ENCODE measurements at regions not wholly inside any gene's neighbourhood (a gene's known extent, or its start where the extent isn't known, plus 50 kb on each side); places are given as distances from the start of the nearest gene placed in this dataset.
"Not testable (repeated sequence)": the region's sequence is repeated elsewhere in the genome, so short reads cannot be mapped to it uniquely, and the experiment has no call there.

- no peak for DNase-seq (ENCODE audit: low spot score)
These were observed 125.7 kb upstream of the MTHFD1L start for GRCh38 chr6:150739711-150740349.

DNA sequence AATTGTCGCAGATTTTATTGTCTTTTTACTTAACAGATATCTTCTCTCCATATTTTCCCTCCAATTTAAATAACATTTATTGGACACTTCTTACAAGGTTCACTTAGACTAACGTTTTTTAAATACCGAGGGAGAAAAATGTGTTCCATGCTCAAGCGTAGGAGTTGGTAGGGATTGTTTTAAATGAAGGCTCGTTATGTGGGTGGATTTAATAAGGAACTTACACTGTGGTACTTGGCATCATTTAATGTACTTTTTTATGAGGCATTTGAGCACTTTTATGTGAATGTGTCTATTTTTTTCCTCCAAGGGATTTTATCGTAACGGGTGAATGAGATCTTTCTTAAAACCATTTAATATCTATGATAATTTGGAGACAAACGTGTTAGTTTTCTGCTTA is 125.0 kb upstream of the MTHFD1L start:
- DNase-seq (ENCODE audit: low spot score), result no peak

DNA sequence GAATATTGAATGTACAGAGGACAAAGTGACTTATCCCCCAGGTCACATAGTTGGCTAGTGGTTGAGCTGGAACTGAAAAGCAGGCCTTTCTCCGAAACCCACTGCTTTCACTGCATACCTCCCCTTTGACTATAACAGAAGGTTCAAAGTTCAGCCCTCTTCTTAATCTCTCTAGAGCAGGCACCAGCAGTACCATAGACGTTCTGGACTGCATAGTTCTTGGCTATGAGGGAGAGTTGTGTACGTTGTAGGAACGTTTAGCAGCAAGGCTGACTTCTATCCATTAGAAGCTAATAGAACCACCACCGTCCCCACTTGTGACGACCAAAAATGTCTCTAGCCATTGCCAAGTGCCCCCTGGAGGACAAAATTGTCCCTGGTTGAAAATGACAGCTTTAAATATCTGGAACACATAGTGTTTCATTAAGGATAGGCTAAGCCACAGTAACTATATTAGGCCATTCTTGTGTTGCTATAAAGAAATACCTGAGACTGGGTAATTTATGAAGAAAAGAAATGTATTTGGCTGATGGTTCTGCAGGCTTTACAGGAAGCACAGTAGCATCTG is 123.8 kb upstream of the MTHFD1L start:
- DNase-seq (ENCODE audit: low spot score), result no peak

- no peak for DNase-seq (ENCODE audit: low spot score)
These were observed 120.8 kb upstream of the MTHFD1L start for GRCh38 chr6:150744522-150745260.

DNA sequence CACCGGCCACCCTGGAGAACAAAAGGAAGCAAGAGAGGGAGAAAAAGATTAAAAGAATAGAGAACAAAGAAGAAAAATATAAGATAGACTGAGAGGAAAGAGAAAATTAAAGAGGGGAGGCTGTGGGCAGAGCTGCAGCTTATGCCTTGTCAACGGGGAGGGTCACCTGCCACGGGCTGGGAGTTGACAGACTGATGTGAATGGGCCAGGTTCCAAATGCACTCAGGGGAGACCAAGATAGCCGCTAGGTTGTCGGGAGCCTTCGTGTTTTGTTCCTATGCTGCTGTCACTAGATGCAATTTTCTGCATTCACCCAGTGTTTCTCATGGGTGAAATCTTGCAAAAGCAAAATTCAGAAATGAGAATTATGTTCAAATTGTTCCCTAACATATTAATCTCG is 119.6 kb upstream of the MTHFD1L start:
- no peak for DNase-seq (ENCODE audit: low spot score)

- DNase-seq (ENCODE audit: low spot score), result no peak
These were observed 118.3 kb upstream of the MTHFD1L start for GRCh38 chr6:150747155-150747554.

GRCh38 chr6:150749091-150749670 is 116.3 kb upstream of the MTHFD1L start:
- DNase-seq (ENCODE audit: low spot score), result no peak

DNA sequence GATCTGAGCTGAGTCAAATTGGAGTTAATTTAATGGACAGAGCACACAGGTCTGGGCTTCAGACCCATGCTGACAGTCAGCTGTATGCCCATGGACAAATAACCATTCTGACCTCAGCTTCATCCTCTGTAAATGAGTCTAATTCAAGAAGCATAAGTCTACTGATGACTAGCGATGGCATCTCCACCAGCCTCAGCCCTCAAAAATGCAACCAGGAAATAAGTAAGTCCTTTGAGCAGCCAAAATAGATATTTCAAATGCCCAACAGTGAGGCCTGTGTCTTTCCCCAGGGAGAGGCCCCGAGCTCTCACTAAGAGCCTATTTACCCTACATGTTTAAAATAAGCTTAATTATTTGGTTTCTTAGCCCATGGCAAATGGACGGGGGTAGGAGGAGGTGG is 114.2 kb upstream of the MTHFD1L start:
- no peak for DNase-seq (ENCODE audit: low spot score)

DNA sequence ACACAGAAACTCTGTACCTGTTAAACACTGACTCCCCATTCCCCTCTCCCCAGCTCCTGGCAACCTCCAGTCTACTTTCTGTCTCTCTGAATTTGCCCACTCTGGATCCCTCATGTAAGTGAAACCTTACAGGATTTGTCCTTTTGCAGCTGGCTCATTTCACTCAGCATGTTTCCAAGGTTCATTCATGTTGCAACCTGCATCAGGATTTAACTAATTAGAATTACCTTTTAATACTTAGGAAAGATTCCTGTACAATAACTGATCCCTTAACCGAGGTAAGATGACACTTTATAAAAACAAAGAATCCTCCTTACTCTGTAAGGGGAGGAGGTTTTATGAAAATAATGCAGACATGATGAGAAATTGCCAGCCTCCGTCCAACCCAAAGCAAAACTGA is 113.1 kb upstream of the MTHFD1L start:
- DNase-seq (ENCODE audit: low spot score), result no peak

DNA sequence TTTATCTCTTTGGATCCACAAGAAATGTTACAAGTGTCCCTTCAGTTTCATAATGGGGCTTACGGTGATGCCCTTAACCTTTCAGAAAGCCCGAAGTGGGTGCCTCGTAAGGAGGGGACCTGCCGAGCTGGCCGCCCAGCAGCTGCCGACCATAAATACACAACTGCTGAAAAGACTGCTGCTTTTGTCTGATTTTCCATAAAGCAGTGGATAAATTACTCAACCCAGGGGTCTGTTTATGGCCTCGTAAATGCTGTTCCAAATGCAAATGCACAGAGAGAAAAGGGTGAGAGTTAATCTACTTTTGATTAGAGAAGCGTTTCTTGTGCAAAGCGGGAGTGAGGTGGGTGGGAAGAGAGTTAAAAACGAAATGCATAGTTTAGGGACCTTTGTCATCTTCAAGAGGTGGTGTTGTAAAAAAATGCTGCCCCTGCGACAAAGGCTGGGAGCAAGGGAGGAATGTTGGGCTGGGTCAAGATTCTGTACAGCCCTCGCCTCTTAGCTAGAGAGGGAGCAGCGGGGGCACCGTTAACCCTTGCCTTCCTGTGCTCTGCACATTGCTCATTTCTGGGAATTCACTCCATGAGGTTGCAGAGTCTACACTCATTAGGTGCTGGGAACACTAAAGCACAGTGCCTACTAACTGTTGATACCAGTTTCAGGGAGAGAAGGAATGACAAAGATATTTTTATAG is 112.0 kb upstream of the MTHFD1L start:
- no peak for DNase-seq (ENCODE audit: low spot score)

DNA sequence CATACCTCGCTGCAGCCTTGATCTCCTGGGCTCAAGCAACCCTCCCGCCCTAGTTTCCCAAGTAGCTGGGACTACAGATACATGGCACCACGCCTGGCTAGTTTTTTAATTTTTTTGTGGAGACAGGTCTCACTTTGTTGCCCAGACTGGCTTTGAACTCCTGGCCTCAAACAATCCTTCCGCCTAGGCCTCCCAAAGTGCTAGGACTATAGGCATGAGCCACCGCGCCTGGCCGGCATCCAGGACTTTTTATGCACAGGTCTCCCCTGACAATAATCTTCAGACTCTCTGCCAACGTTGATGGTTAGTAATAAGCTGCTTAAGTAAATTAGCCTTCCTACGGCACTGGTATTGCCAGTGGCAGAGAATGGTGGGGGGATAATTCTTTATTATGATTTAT is 110.5 kb upstream of the MTHFD1L start:
- DNase-seq (ENCODE audit: low spot score), result no peak

DNA sequence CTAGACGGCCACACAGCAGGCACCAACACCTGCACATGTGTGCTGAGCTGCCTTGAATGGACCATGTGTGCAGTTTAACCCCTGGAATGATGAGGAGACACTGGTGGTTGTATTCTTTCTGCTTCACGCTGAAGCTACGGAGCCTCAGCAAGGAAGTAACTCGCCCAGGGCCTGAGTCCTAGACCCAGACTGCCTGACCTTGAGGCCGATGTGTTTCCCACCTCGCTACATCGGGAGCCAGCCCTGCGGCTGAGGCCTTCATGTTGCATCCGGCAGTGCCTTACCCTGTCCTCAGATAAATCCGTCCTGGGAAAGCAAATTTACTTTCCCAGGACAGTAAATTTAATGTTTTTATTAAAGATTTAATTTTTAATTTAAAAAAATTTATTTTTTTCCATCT is 110.0 kb upstream of the MTHFD1L start:
- DNase-seq (ENCODE audit: low spot score), result no peak

- no peak for DNase-seq (ENCODE audit: low spot score)
These were observed 109.3 kb upstream of the MTHFD1L start for GRCh38 chr6:150756173-150756572.

GRCh38 chr6:150757807-150758206 is 107.7 kb upstream of the MTHFD1L start:
- not testable (repeated sequence) for DNase-seq (ENCODE audit: low spot score)

GRCh38 chr6:150759483-150759882 is 106.0 kb upstream of the MTHFD1L start:
- no peak for DNase-seq (ENCODE audit: low spot score)

- no peak for DNase-seq (ENCODE audit: low spot score)
These were observed 103.7 kb upstream of the MTHFD1L start for GRCh38 chr6:150761771-150762170.

GRCh38 chr6:150764334-150765066 is 101.0 kb upstream of the MTHFD1L start:
- DNase-seq (ENCODE audit: low spot score), result no peak

DNA sequence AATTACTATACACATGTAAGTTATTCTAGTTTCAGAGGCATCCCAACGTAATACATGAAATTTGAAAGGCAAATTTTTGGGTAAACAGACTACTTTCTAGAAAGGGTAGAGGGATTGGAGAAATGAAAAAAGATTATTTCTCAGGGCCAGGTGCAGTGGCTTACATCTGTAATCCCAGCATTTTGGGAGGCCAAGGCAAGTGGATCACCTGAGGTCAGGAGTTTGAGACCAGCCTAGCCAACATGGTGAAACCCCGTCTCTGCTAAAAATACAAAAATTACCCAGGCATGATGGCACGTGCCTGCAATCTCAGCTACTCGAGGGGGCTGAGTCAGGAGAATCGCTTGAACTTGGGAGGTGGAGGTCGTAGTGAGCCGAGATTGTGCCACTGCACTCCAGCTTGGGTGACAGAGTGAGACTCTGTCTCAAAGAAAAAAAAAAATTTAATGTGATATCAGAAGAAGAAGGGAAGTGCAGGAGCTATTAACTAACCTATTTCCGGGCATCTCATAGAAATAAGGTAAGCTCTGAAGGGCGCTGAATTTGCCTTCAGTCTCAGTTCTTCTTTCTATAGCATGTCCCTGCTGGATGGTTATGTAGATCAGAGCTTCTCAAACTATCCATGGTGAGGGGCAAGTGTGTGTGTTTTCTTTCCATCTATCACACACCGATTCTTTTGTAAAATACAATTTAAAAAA is 100.3 kb upstream of the MTHFD1L start:
- no peak for DNase-seq (ENCODE audit: low spot score)

DNA sequence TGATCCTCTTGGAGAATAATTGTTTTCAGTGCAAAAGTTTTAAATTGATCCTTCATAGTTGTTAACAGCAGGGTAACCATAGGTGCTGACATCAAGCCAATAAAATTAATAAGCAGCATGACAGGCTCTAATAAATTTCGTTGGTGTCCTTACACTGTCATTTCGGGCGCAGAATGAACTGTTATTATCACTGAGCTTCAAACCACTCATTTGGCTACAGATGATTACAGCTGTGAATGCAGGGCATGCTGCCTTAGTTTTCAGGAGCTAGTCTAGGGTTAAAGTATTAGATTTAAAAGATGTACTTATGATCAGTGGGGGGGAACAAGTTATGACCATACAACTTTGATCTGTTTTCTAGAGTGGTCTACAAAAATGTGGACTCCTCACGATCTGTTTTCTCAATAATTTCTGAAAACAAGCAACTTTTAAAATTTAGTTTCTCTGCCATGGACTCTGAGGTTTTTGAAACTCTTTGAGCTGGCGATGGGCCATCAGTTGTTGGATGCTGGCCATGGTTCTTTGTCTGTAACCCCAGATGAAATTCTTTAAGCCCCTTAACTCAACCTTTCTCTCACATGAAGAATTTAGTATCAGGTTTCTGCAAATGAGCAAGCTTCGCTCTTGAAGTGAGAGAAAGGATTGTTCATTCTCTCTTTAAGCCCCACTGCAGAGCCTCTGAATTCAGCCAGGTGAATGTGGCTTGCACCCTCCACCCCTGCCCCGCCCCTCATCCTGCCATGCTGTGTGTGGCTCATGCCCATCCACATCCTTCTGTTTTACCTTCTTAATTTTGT is 99.1 kb upstream of the MTHFD1L start:
- no peak for DNase-seq (ENCODE audit: low spot score)

- DNase-seq (ENCODE audit: low spot score), result no peak
These were observed 98.3 kb upstream of the MTHFD1L start for GRCh38 chr6:150767161-150767560.
